IPS DF 6.9 (cell line): ENCODE measurements at regions not wholly inside any gene's neighbourhood (a gene's known extent, or its start where the extent isn't known, plus 50 kb on each side); places are given as distances from the start of the nearest gene placed in this dataset.
"Not testable (repeated sequence)": the region's sequence is repeated elsewhere in the genome, so short reads cannot be mapped to it uniquely, and the experiment has no call there.

Experiments
- DNase-seq: peaks from one replicate; pipeline ENCODE4 v3.0.0-alpha.2; 2013; ENCODE audit warnings: low read depth, low spot score
- H3K27ac ChIP-seq: one replicate; pipeline ENCODE4 v1.5.1; 2013; ENCODE audit warnings: low read length, control low read depth
- H3K27me3 ChIP-seq: 2 replicates; pipeline ENCODE4 v1.6.1; 2013; ENCODE audit warnings: mild to moderate bottlenecking, low read length; ENCODE audit not compliant: control insufficient read depth, insufficient read depth
- H3K36me3 ChIP-seq: 2 replicates; pipeline ENCODE4 v1.6.1; 2013; ENCODE audit warnings: low read length; ENCODE audit not compliant: control insufficient read depth, insufficient read depth
- H3K4me1 ChIP-seq: 2 replicates; pipeline ENCODE4 v1.6.1; 2013; ENCODE audit warnings: low read length; ENCODE audit not compliant: control insufficient read depth, insufficient read depth
- H3K4me3 ChIP-seq: 2 replicates; pipeline ENCODE4 v1.5.1; 2013; ENCODE audit warnings: mild to moderate bottlenecking, low read length
- H3K9me3 ChIP-seq: 2 replicates; pipeline ENCODE4 v1.6.1; 2013; ENCODE audit warnings: low read length, inconsistent platforms; ENCODE audit not compliant: control insufficient read depth, insufficient read depth
- WGBS: extraction: QIAGEN DNeasy Blood & Tissue Kit; methylation state at CpG from one replicate; pipeline ENCODE4 v1.1.7; 2013; ENCODE audit warnings: mixed read lengths, missing lambda C conversion rate; ENCODE audit not compliant: insufficient read length, insufficient coverage; 5-methylcytosine and 5-hydroxymethylcytosine counted together

GRCh38 chr1:144021690-144022384 lies 50.1 kb upstream of the FAM72C start:
- WGBS: no CpG with 5 or more reads among the region's 5 CpGs
- not testable (repeated sequence) for H3K36me3 ChIP-seq, H3K4me3 ChIP-seq, DNase-seq, H3K9me3 ChIP-seq, H3K4me1 ChIP-seq, H3K27me3 ChIP-seq, H3K27ac ChIP-seq
